OCI-LY7 (cell line): ENCODE measurements at regions not wholly inside any gene's neighbourhood (a gene's known extent, or its start where the extent isn't known, plus 50 kb on each side); places are given as distances from the start of the nearest gene placed in this dataset.

ENCODE experiments used
- EZH2phosphoT487 ChIP-seq: fragments of 200-600 bp; sonication (generic); IDR thresholded peaks from 2 replicates; pipeline ENCODE4 v1.6.1; 2018; ENCODE audit warnings: low read depth, borderline replicate concordance, mild to moderate bottlenecking, mixed run types, antibody characterized with exemption, low read length, moderate library complexity, mixed read lengths
- TF ChIP-seq, protein P1 (sequence below): fragments of 200-600 bp; sonication (generic); conservative IDR thresholded peaks from 2 replicates; pipeline ENCODE4 v1.5.1; 2014; ENCODE audit warnings: mild to moderate bottlenecking, antibody characterized with exemption, low read length, moderate library complexity, mixed read lengths

- TF ChIP-seq, protein P1, sequence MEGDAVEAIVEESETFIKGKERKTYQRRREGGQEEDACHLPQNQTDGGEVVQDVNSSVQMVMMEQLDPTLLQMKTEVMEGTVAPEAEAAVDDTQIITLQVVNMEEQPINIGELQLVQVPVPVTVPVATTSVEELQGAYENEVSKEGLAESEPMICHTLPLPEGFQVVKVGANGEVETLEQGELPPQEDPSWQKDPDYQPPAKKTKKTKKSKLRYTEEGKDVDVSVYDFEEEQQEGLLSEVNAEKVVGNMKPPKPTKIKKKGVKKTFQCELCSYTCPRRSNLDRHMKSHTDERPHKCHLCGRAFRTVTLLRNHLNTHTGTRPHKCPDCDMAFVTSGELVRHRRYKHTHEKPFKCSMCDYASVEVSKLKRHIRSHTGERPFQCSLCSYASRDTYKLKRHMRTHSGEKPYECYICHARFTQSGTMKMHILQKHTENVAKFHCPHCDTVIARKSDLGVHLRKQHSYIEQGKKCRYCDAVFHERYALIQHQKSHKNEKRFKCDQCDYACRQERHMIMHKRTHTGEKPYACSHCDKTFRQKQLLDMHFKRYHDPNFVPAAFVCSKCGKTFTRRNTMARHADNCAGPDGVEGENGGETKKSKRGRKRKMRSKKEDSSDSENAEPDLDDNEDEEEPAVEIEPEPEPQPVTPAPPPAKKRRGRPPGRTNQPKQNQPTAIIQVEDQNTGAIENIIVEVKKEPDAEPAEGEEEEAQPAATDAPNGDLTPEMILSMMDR = no peak
- TF ChIP-seq EZH2phosphoT487 = no peak
Observed at GRCh38 chr7:26510231-26510957, 218.7 kb downstream of the SNX10 start.
